ENCODE measurements at regions not wholly inside any gene's neighbourhood (a gene's known extent, or its start where the extent isn't known, plus 50 kb on each side); places are given as distances from the start of the nearest gene placed in this dataset.
"Not testable (repeated sequence)": the region's sequence is repeated elsewhere in the genome, so short reads cannot be mapped to it uniquely, and the experiment has no call there.

DNA sequence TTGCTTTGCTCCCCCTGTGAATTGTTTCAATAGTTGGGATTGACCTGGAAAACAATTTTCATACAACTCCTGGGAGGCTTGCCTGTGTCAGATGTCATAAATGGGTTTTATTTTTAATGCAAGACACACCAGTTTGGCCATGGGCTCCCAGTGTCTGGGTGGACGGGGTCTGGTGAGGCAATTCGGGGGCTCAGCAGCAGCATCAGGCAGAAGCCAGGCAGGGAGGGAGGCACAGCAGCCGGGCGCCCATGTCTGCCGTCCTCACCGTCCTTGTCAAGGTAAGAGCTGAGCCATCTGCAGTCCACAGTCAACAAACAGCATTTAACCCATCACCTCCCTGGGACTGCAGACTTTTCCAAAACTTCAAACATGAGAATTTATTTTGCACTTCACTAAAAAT, 150.6 kb downstream of the NPIPB11 start:
- DNase-seq (ENCODE audit: low read depth); in situ Hi-C loops (cut with HindIII; ENCODE audit: low pct_unique_long_range_greater_than_20kb, low sequenced_read_pairs): not testable (repeated sequence)

GRCh38 chr16:29255496-29255796, 151.1 kb downstream of the NPIPB11 start:
- in situ Hi-C loops (cut with HindIII; ENCODE audit: low pct_unique_long_range_greater_than_20kb, low sequenced_read_pairs); DNase-seq (ENCODE audit: low read depth): not testable (repeated sequence)

- DNase-seq (ENCODE audit: low read depth) = no peak
- in situ Hi-C loops (cut with HindIII; ENCODE audit: low pct_unique_long_range_greater_than_20kb, low sequenced_read_pairs) = no loop called here
Observed at GRCh38 chr16:29254676-29255495, 151.6 kb downstream of the NPIPB11 start.

DNA sequence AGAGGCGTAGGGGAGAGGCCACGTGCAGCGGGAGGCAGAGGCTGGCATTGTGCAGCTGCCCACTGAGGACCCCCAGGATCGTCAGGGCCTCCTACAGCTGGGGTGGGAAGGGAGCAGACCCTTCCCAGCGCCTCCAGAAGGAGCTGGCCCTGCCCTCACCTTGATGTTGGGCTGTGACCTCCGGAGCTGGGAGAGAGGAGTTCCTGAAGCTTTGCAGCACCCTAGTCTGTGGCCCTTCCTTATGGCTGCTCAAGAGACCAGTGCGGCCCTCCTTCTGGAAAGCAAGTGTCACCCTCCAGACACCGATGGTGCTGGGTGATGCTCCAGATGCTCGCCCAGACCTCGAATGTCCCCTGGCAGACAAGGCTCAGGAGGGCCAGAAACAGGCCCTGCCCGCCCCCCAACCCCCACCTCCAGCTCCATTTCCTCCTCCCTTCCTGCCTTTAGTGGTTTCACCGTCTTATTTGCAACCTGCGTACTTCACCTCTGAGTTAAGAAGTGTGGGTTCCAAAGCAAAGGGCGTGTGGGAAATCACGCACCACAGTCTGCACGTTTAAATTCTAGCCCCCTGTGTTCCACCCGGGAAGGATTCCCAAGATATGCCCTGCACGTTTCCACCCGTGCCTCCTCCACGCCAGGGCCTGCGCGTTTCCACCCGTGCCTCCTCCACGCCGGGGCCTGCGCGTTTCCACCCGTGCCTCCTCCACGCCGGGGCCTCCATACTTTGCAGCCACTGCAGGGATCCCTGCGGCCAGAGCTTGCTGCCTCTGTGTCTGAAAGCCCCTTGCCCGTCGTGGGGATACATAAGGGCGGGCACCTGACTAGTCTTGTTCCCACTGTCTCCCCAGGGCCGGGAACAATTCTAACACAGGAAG, 152.6 kb downstream of the NPIPB11 start:
- in situ Hi-C loops (cut with HindIII; ENCODE audit: low pct_unique_long_range_greater_than_20kb, low sequenced_read_pairs); DNase-seq (ENCODE audit: low read depth): not testable (repeated sequence)

- in situ Hi-C loops (cut with HindIII; ENCODE audit: low pct_unique_long_range_greater_than_20kb, low sequenced_read_pairs); DNase-seq (ENCODE audit: low read depth): not testable (repeated sequence)
Observed at GRCh38 chr16:29253066-29253590, 153.4 kb downstream of the NPIPB11 start.

DNA sequence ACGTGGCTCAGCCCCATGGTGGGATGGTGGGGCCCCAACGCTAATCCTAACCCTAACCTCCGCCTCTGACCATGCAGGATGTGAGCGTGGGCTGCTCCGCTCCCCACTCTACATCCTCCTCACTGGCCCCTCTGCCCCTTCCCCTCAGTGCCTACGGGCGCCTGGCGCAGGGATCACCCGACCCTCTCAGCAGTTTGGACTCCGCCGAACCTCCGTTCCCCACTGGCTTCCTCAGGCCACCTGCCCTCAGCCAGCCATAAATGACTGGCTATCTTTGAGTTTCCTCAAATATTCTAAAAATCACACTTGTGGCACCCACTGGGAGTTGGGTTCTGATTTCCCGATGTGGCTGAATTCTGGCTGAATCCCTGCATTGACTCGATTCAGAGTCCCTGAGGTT, 154.2 kb downstream of the NPIPB11 start:
- in situ Hi-C loops (cut with HindIII; ENCODE audit: low pct_unique_long_range_greater_than_20kb, low sequenced_read_pairs); DNase-seq (ENCODE audit: low read depth): not testable (repeated sequence)

- DNase-seq (ENCODE audit: low read depth); in situ Hi-C loops (cut with HindIII; ENCODE audit: low pct_unique_long_range_greater_than_20kb, low sequenced_read_pairs): not testable (repeated sequence)
Observed at GRCh38 chr16:29251571-29252011, 154.9 kb downstream of the NPIPB11 start.

DNA sequence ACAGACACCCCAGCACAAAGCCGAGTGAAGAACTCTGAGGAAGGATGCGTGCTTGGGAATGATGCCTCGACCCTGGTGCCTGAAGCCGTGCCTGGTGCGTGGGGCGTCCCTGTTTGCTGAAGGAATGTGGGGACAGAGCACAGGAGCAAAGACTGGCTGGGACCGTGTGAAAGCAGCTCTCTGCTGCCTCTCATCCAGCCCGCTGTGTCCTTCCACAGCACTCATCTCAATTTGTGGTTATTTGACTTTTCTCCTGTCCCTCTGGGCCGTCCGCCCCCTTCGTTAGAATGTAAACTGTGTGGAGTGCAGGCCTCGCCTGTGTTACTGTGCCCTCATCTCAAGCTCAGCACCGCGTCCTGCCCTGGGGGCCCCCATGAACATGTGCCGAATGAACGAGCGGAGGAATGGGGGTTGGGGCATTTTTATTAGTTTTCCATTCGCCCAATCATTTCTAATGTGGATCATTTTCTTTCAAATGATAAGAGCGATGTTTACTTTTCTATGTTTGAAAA, 155.5 kb downstream of the NPIPB11 start:
- in situ Hi-C loops (cut with HindIII; ENCODE audit: low pct_unique_long_range_greater_than_20kb, low sequenced_read_pairs); DNase-seq (ENCODE audit: low read depth): not testable (repeated sequence)

- DNase-seq (ENCODE audit: low read depth); in situ Hi-C loops (cut with HindIII; ENCODE audit: low pct_unique_long_range_greater_than_20kb, low sequenced_read_pairs): not testable (repeated sequence)
Observed at GRCh38 chr16:29250469-29250868, 156.0 kb downstream of the NPIPB11 start.

- in situ Hi-C loops (cut with HindIII; ENCODE audit: low pct_unique_long_range_greater_than_20kb, low sequenced_read_pairs); DNase-seq (ENCODE audit: low read depth): not testable (repeated sequence)
Observed at GRCh38 chr16:29248940-29249318, 157.6 kb downstream of the NPIPB11 start.

GRCh38 chr16:29248306-29248939, 158.1 kb downstream of the NPIPB11 start:
- DNase-seq (ENCODE audit: low read depth); in situ Hi-C loops (cut with HindIII; ENCODE audit: low pct_unique_long_range_greater_than_20kb, low sequenced_read_pairs): not testable (repeated sequence)

DNA sequence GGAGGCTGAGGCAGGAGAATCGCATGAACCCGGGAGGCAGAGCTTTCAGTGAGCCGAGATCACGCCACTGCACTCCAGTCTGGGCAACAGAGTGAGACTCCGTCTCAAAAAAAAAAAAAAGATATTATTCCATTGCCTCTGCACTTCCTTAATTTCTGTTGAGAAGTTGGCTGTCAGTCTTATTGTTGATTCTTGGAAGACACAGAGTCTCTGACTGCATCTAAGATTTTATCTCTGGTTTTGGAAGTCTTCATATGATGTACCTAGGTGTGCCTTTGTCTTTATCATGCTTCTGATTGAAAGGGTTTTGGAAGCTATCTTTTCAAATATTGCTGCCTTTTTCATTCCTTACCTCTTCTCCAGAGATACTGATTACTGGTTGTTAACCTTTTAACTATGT, 160.4 kb downstream of the NPIPB11 start:
- in situ Hi-C loops (cut with HindIII; ENCODE audit: low pct_unique_long_range_greater_than_20kb, low sequenced_read_pairs); DNase-seq (ENCODE audit: low read depth): not testable (repeated sequence)

- in situ Hi-C loops (cut with HindIII; ENCODE audit: low pct_unique_long_range_greater_than_20kb, low sequenced_read_pairs) = no loop called here
- DNase-seq (ENCODE audit: low read depth) = no peak
Observed at GRCh38 chr16:29237971-29238370, 168.5 kb downstream of the NPIPB11 start.

DNA sequence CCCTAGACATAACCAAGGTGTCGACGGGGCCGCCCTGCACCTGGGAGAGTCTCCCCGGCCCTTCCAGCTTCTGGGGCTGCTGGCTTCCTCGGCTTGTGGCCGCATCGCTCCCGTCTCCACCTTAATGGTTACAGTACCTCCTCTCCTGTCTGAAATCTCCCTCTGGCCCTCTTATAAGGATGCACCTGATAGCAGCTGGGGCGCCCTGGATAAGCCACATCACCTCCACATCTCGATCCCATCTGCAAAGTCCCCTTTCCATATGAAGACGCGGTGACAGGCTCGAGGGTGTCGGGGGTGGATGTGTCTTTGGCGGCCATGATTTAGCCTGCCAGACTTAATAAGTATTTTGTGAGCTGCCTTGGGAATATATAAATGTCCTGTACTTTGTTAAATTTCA, 169.0 kb downstream of the NPIPB11 start:
- DNase-seq (ENCODE audit: low read depth); in situ Hi-C loops (cut with HindIII; ENCODE audit: low pct_unique_long_range_greater_than_20kb, low sequenced_read_pairs): not testable (repeated sequence)

DNA sequence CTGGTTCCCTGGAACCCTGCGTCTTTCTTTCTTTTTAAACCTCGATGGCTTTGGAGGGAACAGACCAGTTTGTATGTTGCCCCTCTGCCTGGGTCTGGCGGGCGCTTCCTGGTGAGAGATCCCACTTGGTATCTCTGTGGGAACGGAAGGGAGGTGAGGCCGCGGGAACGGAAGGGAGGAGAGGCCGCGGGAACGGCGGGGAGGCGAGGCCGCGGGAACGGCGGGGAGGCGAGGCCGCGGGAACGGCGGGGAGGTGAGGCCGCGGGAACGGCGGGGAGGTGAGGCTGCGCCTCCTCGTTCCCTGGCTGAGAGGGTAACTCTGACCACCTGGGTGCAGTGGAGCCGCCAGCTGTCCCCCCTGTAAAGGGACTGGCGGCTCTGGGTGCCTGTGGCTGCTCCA, 169.5 kb downstream of the NPIPB11 start:
- DNase-seq (ENCODE audit: low read depth); in situ Hi-C loops (cut with HindIII; ENCODE audit: low pct_unique_long_range_greater_than_20kb, low sequenced_read_pairs): not testable (repeated sequence)

DNA sequence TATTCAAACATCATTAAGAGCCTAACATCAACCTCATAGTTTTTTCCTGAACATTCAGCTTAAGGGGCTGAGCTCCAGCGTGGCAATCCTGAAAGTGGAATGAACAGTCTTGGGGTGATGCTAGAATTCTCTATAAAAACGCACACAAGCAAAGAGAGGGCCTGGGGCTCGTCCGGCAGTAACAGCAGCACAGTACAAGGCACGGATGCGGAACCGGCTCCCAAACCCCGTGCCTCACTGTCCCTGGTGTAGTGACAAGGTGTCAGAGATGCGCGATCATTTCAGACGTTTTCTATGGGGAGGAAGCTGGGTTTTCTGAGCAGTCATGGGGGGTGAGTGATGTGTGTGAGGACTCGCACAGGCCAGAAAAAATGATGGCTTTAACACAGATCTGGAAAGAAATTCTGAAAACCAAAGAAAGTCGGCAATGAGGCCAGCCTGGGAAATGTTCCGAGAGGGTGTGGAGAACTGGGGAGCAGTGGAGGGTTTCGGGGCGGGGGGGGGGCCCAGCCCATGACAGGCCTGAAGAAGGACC, 170.6 kb downstream of the NPIPB11 start:
- in situ Hi-C loops (cut with HindIII; ENCODE audit: low pct_unique_long_range_greater_than_20kb, low sequenced_read_pairs) = not testable (repeated sequence)

GRCh38 chr16:29234536-29235275, 171.8 kb downstream of the NPIPB11 start:
- DNase-seq (ENCODE audit: low read depth); in situ Hi-C loops (cut with HindIII; ENCODE audit: low pct_unique_long_range_greater_than_20kb, low sequenced_read_pairs): not testable (repeated sequence)

More for the DNA sequence above, 170.6 kb downstream of the NPIPB11 start:
- not testable (repeated sequence) for DNase-seq (ENCODE audit: low read depth)

Data from Caki2 (cell line).